Jurkat, Clone E6-1 (cell line): ENCODE measurements at regions not wholly inside any gene's neighbourhood (a gene's known extent, or its start where the extent isn't known, plus 50 kb on each side); places are given as distances from the start of the nearest gene placed in this dataset.

Source experiments
- DNase-seq: peaks from one replicate; pipeline ENCODE4 v3.0.0-alpha.2; 2011; ENCODE audit warnings: low read depth, low spot score
- H3K4me3 ChIP-seq: 2 replicates; pipeline ENCODE4 v1.5.1; 2011; ENCODE audit warnings: mild to moderate bottlenecking, low read length, control low read depth, moderate library complexity

- no peak for DNase-seq
- no peak overlapping the region for H3K4me3 ChIP-seq
Observed at GRCh38 chr6:145055567-145055966, 679.8 kb downstream of the EPM2A start.

GRCh38 chr6:145060714-145061113, 674.6 kb downstream of the EPM2A start:
- DNase-seq, result no peak
- no peak overlapping the region for H3K4me3 ChIP-seq

GRCh38 chr6:145063091-145063490, 672.2 kb downstream of the EPM2A start:
- H3K4me3 ChIP-seq, result no peak overlapping the region
- DNase-seq, result no peak

- no peak for DNase-seq
- no peak overlapping the region for H3K4me3 ChIP-seq
Observed at GRCh38 chr6:145067430-145067829, 667.9 kb downstream of the EPM2A start.

- DNase-seq, result no peak
- no peak overlapping the region for H3K4me3 ChIP-seq
Observed at GRCh38 chr6:145068577-145068976, 666.7 kb downstream of the EPM2A start.

- H3K4me3 ChIP-seq, result no peak overlapping the region
- no peak for DNase-seq
Observed at GRCh38 chr6:145069966-145070365, 665.4 kb downstream of the EPM2A start.

GRCh38 chr6:145070791-145071190, 664.5 kb downstream of the EPM2A start:
- no peak for DNase-seq
- H3K4me3 ChIP-seq, result no peak overlapping the region

- DNase-seq, result no peak
Observed at GRCh38 chr6:145071836-145072235, 663.5 kb downstream of the EPM2A start.

GRCh38 chr6:145073811-145074210, 661.5 kb downstream of the EPM2A start:
- H3K4me3 ChIP-seq, result no peak overlapping the region
- no peak for DNase-seq

More at GRCh38 chr6:145071836-145072235, 663.5 kb downstream of the EPM2A start:
- H3K4me3 ChIP-seq, result no peak overlapping the region

- no peak for DNase-seq
- H3K4me3 ChIP-seq, result no peak overlapping the region
Observed at GRCh38 chr6:145074805-145075204, 660.5 kb downstream of the EPM2A start.

GRCh38 chr6:145075425-145075824, 659.9 kb downstream of the EPM2A start:
- no peak overlapping the region for H3K4me3 ChIP-seq
- DNase-seq, result no peak

GRCh38 chr6:145076115-145076841, 659.0 kb downstream of the EPM2A start:
- no peak for DNase-seq
- no peak overlapping the region for H3K4me3 ChIP-seq

GRCh38 chr6:145077382-145077781, 657.9 kb downstream of the EPM2A start:
- H3K4me3 ChIP-seq, result no peak overlapping the region
- no peak for DNase-seq

- no peak overlapping the region for H3K4me3 ChIP-seq
- DNase-seq, result no peak
Observed at GRCh38 chr6:145080651-145081050, 654.7 kb downstream of the EPM2A start.

GRCh38 chr6:145081677-145082076, 653.6 kb downstream of the EPM2A start:
- DNase-seq, result no peak
- H3K4me3 ChIP-seq, result no peak overlapping the region

- no peak for DNase-seq
- no peak overlapping the region for H3K4me3 ChIP-seq
Observed at GRCh38 chr6:145082359-145082758, 653.0 kb downstream of the EPM2A start.

GRCh38 chr6:145086197-145086596, 649.1 kb downstream of the EPM2A start:
- no peak overlapping the region for H3K4me3 ChIP-seq
- no peak for DNase-seq

- DNase-seq, result no peak
- no peak overlapping the region for H3K4me3 ChIP-seq
Observed at GRCh38 chr6:145087034-145087433, 648.3 kb downstream of the EPM2A start.

GRCh38 chr6:145090801-145091585, 644.3 kb downstream of the EPM2A start:
- H3K4me3 ChIP-seq, result no peak overlapping the region
- DNase-seq, result no peak

- no peak for DNase-seq
- H3K4me3 ChIP-seq, result no peak overlapping the region
Observed at GRCh38 chr6:145091586-145092142, 643.7 kb downstream of the EPM2A start.
